Caki2 (cell line): ENCODE measurements at regions not wholly inside any gene's neighbourhood (a gene's known extent, or its start where the extent isn't known, plus 50 kb on each side); places are given as distances from the start of the nearest gene placed in this dataset.
"Not testable (repeated sequence)": the region's sequence is repeated elsewhere in the genome, so short reads cannot be mapped to it uniquely, and the experiment has no call there.

ENCODE experiments used
- DNase-seq: peaks from one replicate; pipeline ENCODE4 v3.0.0-alpha.2; 2015; ENCODE audit warnings: low read depth
- in situ Hi-C: cut with HindIII; loops from 2 replicates; pipeline ENCODE4 v1.10.0; 2016; ENCODE audit warnings: low sequenced_read_pairs, low pct_unique_long_range_greater_than_20kb, mixed read lengths

GRCh38 chr6:58181557-58182065, 864.2 kb downstream of the PRIM2 start:
- in situ Hi-C loops, DNase-seq: not testable (repeated sequence)

DNA sequence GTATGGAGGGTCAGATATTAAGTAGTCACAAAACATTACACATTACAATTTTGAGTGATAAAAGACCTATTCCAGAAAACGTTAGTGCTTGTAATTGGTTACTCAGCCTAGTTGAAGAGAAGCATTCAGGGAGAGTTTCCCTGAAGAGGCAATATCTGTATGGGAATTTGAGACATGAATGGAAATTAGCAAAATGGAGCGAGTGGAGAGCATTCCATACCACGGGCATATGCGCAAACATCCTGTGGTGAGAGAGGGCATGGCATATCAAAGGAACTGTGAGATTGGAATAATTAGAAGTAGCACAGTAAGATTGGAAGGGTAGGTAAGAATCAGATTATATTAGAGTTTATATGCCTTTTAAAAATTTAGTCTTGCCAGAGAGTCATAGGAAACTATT, 867.9 kb downstream of the PRIM2 start:
- in situ Hi-C loops, DNase-seq: not testable (repeated sequence)

DNA sequence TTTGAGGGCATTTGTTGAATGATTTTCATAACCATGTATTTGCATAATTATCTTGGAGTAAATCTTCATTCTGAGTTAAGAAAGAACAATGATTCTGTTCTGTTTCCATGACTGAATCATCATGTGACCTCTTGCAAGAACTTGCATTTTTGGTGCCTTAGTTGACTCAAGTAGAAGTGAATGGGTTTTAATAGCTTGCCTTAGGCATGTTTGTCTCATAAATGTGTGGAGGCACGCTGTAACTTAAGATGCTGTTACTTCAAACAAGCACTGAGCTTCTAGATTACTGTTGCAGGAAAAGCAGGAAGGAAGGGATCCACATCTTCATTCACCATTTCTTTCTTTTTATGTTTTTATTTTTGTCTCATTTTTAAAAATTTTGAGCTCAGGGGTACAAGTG, 875.8 kb downstream of the PRIM2 start:
- in situ Hi-C loops, DNase-seq: not testable (repeated sequence)

DNA sequence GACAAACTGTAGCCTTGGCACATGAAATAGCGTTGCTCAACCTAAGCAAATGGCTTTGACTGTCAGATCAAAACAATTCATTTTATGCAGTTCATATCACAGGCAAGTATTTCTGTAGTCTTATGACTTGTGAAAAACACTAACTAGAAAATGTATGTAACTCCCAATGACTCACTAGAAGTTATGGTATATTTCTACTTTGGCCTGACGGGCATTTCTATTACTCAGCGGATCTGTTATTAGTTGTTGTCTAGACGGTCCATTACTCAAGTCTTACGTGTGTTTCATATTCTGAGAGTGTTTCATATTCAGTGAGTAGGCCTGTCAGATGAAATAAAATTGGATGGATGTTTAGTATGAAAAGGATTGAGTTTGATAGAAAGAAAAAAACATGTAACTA, 880.9 kb downstream of the PRIM2 start:
- no peak for DNase-seq

GRCh38 chr6:58237124-58237523, 919.7 kb downstream of the PRIM2 start:
- in situ Hi-C loops, DNase-seq: not testable (repeated sequence)

More for the DNA sequence above, 880.9 kb downstream of the PRIM2 start:
- in situ Hi-C loops, result no loop called here

DNA sequence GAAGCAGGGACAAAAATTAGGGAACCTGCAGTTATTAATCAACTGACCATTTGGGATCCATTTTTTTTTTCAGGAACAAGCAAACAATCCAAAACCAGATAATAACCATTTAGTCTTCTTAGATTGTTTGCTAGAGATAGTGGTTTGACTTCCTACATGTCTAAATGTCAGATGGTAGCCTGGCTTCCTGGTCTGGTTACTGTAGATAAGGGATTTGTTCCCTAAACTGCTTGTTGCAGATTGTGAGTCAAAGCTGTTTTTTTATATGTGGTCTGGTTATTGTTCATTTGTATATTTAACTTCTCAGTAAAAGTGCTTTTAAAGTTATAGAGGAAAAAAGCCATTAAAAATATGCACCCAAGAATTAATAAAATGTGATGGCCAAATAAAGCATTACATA, 921.0 kb downstream of the PRIM2 start:
- in situ Hi-C loops, DNase-seq: not testable (repeated sequence)

DNA sequence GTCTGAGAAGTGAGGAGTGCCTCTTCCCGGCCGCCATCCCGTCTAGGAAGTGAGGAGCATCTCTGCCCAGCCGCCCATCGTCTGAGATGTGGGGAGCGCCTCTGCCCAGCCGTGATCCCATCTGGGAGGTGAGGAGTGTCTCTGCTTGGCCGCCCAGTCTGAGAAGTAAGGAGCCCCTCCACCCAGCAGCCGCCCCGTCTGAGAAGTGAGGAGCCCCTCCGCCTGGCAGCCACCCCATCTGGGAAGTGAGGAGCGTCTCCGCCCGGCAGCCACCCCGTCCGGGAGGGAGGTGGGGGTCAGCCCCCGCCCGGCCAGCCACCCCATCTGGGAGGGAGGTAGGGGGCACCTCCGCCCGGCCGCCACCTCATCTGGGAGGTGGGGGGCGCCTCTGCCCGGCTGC, 940.2 kb downstream of the PRIM2 start:
- DNase-seq, in situ Hi-C loops: not testable (repeated sequence)

DNA sequence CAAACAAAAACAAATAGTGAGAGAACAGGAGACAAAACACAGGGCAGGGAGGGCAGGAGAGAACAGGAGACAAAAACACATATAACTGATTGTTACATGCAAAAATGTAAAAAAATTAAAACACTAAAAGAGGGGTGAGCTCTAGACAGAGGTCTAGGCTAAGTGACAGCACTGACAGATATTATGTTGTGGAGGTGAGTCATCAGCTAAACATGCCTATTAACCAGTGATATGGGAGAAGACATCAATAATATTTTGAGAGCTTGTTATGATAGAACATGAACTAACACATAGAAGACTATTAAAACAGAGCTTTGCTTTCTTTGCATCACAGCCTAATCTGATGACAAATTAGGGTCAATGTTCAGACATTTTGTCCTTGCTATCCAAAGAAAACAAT, 972.7 kb downstream of the PRIM2 start:
- in situ Hi-C loops, result no loop called here
- no peak for DNase-seq

- in situ Hi-C loops, DNase-seq: not testable (repeated sequence)
Measured at GRCh38 chr6:58291319-58291718, 973.9 kb downstream of the PRIM2 start.

- DNase-seq, in situ Hi-C loops: not testable (repeated sequence)
Measured at GRCh38 chr6:58307901-58308300, 990.5 kb downstream of the PRIM2 start.

DNA sequence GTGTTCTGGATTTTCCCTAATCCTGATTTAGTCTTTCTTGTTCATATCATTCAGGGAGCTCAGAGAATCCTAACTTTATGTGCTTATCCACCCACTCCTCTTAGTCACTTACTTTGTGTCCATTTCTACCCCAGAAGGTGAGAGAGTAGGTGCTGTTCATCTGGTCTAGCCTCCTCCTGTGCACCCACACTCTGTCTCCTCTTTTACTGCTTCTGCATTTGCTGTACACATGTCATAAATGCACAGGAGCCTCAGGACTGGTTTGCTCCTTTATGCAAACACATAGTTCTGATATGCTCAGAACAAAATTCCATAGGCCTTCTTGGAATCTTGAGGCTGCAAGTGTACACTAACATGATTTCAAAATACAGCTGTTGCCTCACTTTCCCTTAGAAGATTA, 1014.7 kb downstream of the PRIM2 start:
- in situ Hi-C loops, DNase-seq: not testable (repeated sequence)

DNA sequence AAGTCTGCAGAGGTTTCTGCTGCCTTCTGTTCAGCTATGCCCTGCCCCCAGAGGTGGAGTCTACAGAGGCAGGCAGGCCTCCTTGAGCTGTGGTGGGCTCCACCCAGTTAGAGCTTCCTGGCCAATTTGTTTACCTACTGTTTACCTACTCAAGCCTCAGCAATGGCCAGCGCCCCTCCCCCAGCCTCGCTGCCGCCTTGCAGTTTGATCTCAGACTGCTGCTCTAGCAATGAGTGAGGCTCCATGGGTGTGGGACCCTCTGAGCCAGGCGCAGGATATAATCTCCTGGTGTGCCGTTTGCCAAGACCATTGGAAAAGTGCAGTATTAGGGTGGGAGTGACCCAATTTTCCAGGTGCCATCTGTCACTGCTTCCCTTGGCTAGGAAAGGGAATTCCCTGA, 1024.9 kb downstream of the PRIM2 start:
- DNase-seq, in situ Hi-C loops: not testable (repeated sequence)

GRCh38 chr6:58347534-58347933, 1030.1 kb downstream of the PRIM2 start:
- DNase-seq, in situ Hi-C loops: not testable (repeated sequence)

DNA sequence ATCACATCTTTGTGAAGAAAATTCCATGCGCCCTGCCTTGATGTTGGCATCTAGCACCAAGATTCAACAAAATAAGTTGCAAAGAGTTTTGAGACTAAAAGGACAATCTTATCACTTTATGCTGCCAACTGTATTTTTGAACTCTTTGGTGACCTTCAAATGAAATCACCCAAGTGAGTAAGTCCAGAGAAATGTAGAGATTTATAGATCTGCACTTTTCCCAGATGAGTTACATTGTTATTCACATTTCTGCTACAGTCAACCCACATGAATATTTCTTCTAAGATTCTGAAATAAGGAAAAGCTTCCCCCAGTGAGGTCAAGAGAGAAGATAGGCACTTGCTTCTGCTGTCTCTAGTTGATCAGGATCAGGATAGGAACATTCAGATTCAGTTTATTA, 1034.2 kb downstream of the PRIM2 start:
- DNase-seq, in situ Hi-C loops: not testable (repeated sequence)

- DNase-seq, in situ Hi-C loops: not testable (repeated sequence)
Measured at GRCh38 chr6:58358452-58358851, 1041.0 kb downstream of the PRIM2 start.

- in situ Hi-C loops, DNase-seq: not testable (repeated sequence)
Measured at GRCh38 chr6:58365856-58366255, 1048.4 kb downstream of the PRIM2 start.

DNA sequence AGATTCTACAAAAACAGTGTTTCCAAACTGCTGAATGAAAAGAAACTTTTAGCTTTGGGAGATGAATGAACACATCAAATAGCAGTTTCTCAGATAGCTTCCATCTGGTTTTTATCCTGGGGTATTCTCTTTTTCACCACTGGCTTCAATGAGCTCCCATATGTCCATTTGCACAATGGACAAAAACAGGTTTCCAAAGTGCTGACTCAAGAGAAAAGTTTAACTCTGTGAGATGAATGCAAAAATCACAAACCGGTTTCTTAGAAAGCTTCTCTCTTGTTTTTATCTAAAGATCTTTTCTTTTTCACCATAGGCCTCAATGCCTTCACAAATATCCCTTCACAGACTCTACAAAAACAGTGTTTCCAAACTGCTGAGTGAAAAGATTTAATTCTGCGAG, 1089.2 kb downstream of the PRIM2 start:
- DNase-seq, in situ Hi-C loops: not testable (repeated sequence)

GRCh38 chr6:58419321-58419720, 1101.9 kb downstream of the PRIM2 start:
- in situ Hi-C loops, result no loop called here
- DNase-seq, result no peak
